ENCODE measurements at regions not wholly inside any gene's neighbourhood (a gene's known extent, or its start where the extent isn't known, plus 50 kb on each side); places are given as distances from the start of the nearest gene placed in this dataset.

GRCh38 chr14:40213701-40214100 is 781.5 kb upstream of the FBXO33 start:
- no peak for DNase-seq (ENCODE audit: extremely low read depth in 1 of 2, low read depth in 1 of 2)

GRCh38 chr14:40204441-40205175 is 772.4 kb upstream of the FBXO33 start:
- no peak for DNase-seq (ENCODE audit: extremely low read depth in 1 of 2, low read depth in 1 of 2)

GRCh38 chr14:40199101-40199500 is 766.9 kb upstream of the FBXO33 start:
- no peak for DNase-seq (ENCODE audit: extremely low read depth in 1 of 2, low read depth in 1 of 2)

- no peak for DNase-seq (ENCODE audit: extremely low read depth in 1 of 2, low read depth in 1 of 2)
Observed at GRCh38 chr14:40197344-40197743, 765.1 kb upstream of the FBXO33 start.

- no peak for DNase-seq (ENCODE audit: extremely low read depth in 1 of 2, low read depth in 1 of 2)
Observed at GRCh38 chr14:40188006-40188405, 755.8 kb upstream of the FBXO33 start.

GRCh38 chr14:40164083-40164482 is 731.9 kb upstream of the FBXO33 start:
- DNase-seq (ENCODE audit: extremely low read depth in 1 of 2, low read depth in 1 of 2), result no peak

- no peak for DNase-seq (ENCODE audit: extremely low read depth in 1 of 2, low read depth in 1 of 2)
Observed at GRCh38 chr14:40139657-40140056, 707.4 kb upstream of the FBXO33 start.

- no peak for DNase-seq (ENCODE audit: extremely low read depth in 1 of 2, low read depth in 1 of 2)
Observed at GRCh38 chr14:40133463-40133862, 701.2 kb upstream of the FBXO33 start.

GRCh38 chr14:40129159-40129558 is 696.9 kb upstream of the FBXO33 start:
- no peak for DNase-seq (ENCODE audit: extremely low read depth in 1 of 2, low read depth in 1 of 2)

- DNase-seq (ENCODE audit: extremely low read depth in 1 of 2, low read depth in 1 of 2), result no peak
Observed at GRCh38 chr14:40123816-40124215, 691.6 kb upstream of the FBXO33 start.

GRCh38 chr14:40122968-40123648 is 690.9 kb upstream of the FBXO33 start:
- DNase-seq (ENCODE audit: extremely low read depth in 1 of 2, low read depth in 1 of 2), result no peak

GRCh38 chr14:40119765-40120164 is 687.5 kb upstream of the FBXO33 start:
- no peak for DNase-seq (ENCODE audit: extremely low read depth in 1 of 2, low read depth in 1 of 2)

GRCh38 chr14:40119321-40119720 is 687.1 kb upstream of the FBXO33 start:
- DNase-seq (ENCODE audit: extremely low read depth in 1 of 2, low read depth in 1 of 2), result no peak

- DNase-seq (ENCODE audit: extremely low read depth in 1 of 2, low read depth in 1 of 2), result no peak
Observed at GRCh38 chr14:40115583-40115982, 683.4 kb upstream of the FBXO33 start.

- DNase-seq (ENCODE audit: extremely low read depth in 1 of 2, low read depth in 1 of 2), result no peak
Observed at GRCh38 chr14:40113671-40114070, 681.4 kb upstream of the FBXO33 start.

GRCh38 chr14:40100544-40101196 is 668.4 kb upstream of the FBXO33 start:
- no peak for DNase-seq (ENCODE audit: extremely low read depth in 1 of 2, low read depth in 1 of 2)

GRCh38 chr14:40099316-40099715 is 667.1 kb upstream of the FBXO33 start:
- no peak for DNase-seq (ENCODE audit: extremely low read depth in 1 of 2, low read depth in 1 of 2)

GRCh38 chr14:40098468-40098867 is 666.2 kb upstream of the FBXO33 start:
- DNase-seq (ENCODE audit: extremely low read depth in 1 of 2, low read depth in 1 of 2), result no peak

GRCh38 chr14:40096968-40097367 is 664.7 kb upstream of the FBXO33 start:
- DNase-seq (ENCODE audit: extremely low read depth in 1 of 2, low read depth in 1 of 2), result no peak

- no peak for DNase-seq (ENCODE audit: extremely low read depth in 1 of 2, low read depth in 1 of 2)
Observed at GRCh38 chr14:40093800-40094199, 661.6 kb upstream of the FBXO33 start.

GRCh38 chr14:40074169-40074568 is 641.9 kb upstream of the FBXO33 start:
- no peak for DNase-seq (ENCODE audit: extremely low read depth in 1 of 2, low read depth in 1 of 2)

GRCh38 chr14:40072175-40072574 is 639.9 kb upstream of the FBXO33 start:
- no peak for DNase-seq (ENCODE audit: extremely low read depth in 1 of 2, low read depth in 1 of 2)
